Posterior vena cava (tissue), 2 donors: ENCODE measurements at regions not wholly inside any gene's neighbourhood (a gene's known extent, or its start where the extent isn't known, plus 50 kb on each side); places are given as distances from the start of the nearest gene placed in this dataset.
"Not testable (repeated sequence)": the region's sequence is repeated elsewhere in the genome, so short reads cannot be mapped to it uniquely, and the experiment has no call there.

Source experiments
- DNase-seq: peaks from one replicate; pipeline ENCODE4 v3.0.0-alpha.2; 2020; ENCODE audit warnings: low spot score
- intact Hi-C, 2 donors: fragments of 100-400 bp; cut with DNase I; formaldehyde crosslinking; loops; one replicate each; pipeline versions ENCODE4 v1.14.1 to v1.14.2; 2022 to 2023
- donor health status: DM: yes; HTN: yes; CAD: no.
- donor health status: DM: yes; HTN: yes; CAD: no.

- no peak for DNase-seq
- intact Hi-C loops, result no loop called here
These were observed 733.9 kb downstream of the PRELID2 start for GRCh38 chr5:145101246-145101645.

DNA sequence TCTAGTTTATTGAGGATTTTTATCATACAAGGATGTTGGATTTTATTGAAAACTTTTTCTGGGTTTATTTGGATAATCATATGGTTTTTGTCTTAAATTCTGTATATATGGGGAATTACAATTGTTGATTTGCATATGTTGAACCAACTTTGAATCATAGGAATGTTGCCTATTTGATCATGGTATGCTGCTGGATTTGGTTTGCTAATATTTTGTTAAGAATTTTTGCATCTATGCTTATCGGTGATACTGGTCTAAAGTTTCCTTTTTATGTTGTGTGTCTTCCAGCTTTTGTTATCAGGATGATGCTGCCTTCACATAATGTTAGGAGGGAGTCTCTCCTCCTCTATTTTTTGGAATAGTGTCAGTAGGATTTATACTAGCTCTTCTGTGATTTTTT, 745.0 kb downstream of the PRELID2 start:
- no peak for DNase-seq
- intact Hi-C loops, result no loop called here

GRCh38 chr5:145084834-145085233, 750.3 kb downstream of the PRELID2 start:
- no peak for DNase-seq
- intact Hi-C loops, result no loop called here

GRCh38 chr5:145077028-145077427, 758.1 kb downstream of the PRELID2 start:
- DNase-seq, result no peak
- intact Hi-C loops, result no loop called here

GRCh38 chr5:145076040-145076439, 759.1 kb downstream of the PRELID2 start:
- intact Hi-C loops, result no loop called here
- no peak for DNase-seq

DNA sequence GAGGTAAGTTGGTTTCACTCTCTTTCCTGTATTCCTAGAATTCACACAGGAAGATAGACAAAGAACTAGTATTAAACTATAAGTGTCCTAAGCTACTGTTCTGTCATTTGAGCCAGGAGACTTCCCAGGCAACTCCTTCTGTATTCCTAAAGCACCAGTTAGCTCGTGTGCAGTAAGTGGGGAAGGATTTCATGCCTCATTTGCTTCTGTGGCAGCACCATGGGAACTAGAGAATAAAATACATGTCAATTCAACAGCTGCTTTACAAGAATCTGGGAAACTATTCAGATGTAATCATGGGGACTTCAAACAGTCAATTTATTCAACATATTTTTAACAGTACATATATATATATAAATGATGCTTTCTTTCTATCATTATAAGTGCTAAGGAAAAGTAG, 762.3 kb downstream of the PRELID2 start:
- no peak for DNase-seq
- intact Hi-C loops, result no loop called here

DNA sequence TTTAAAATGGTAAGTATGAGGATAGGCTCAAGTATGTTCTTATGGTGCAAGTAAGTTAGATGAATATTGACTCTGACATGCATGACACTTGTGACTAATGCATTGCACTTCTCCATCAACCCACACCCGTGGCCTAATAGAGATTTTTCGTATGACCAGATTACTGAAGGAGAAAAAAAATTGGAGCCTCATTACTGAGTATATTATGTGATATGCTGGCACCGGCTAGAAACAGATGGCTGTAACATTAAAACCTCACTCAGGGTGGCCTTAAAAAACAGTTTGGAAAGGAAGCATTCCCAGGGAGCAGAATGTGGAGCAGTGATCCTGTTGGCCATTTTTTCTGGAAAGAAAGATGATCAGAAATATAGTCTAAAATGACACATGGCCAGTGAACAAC, 766.4 kb downstream of the PRELID2 start:
- intact Hi-C loops, result no loop called here
- DNase-seq, result no peak

DNA sequence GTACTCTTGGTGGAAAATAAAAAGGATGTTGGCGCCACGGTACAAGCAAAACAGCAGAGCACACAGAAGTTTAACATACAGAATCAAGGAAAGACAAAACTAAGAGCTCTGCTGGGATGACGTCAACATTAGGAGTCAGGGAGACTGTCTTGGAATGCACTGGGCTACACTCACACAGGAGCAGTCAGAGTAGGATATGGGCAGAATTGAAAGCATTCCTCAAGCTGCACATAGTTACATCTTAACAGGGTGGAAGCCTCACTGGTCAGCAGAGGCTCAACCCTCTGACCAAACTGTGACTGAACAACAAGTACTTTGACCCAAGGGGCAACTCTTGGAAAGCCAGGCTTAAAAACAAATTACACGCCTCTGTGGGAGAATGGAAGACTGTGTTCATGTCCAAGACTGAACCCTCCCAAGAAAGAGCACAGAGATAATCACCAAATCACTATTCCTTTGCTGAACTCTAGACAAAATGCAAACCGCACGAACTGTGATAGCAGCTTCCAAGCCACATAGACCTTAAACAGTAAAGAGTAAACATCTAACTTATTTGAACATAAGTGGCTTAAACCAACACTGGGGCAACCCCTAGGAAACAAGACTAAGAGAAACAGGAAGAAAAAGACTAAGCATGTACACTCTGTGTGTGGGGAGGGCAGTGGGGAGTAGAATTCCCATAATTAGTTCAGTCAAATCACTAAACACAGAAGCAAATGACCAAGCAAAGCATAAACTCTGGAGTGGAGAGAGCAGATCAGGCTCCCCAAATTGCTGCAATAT, 772.7 kb downstream of the PRELID2 start:
- intact Hi-C loops, result no loop called here
- DNase-seq, result no peak

DNA sequence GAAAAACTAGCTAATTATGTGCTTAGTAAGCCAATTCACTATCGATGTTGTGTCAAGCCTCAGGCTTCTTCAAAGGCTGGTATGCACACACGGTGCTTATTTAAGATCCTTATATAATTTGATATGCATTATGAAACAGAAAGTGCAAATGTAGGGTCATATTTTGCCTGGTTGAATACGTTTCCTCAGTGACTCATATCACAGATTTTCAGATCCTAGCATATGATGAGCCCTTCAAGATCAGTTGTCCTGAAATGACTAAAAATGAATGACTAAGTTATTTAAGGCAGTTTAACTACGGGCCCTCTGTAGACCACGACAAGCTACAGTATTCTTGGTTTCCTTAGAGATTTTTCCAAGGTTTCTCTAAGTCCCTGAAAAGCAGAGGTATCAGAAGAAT, 778.3 kb downstream of the PRELID2 start:
- intact Hi-C loops, result loop anchor here in 1 of 2 donors (2.0 kb wide), 1 partner anchor 46 kb away; no protein-coding TSS in a partner anchor
- no peak for DNase-seq

- DNase-seq, result no peak
- intact Hi-C loops, result no loop called here
These were observed 785.0 kb downstream of the PRELID2 start for GRCh38 chr5:145050181-145050580.

DNA sequence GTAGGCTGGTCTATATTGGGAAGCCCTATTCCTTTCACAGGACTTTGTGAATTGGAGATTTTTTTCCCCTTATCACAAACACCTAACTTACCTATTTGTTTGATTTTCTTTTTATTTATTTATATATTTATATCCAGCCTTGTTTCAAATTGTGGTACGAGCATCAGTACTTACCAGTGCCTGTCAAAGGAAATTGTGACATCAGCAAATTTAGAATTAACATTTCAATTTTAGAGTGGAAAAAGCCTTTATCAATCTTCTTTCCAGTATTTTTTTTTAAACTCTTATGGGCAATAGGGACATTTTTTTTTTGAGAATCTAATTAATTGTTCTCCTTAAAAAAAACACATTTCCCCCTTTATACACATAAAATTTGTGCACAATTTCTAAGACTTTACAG, 790.2 kb downstream of the PRELID2 start:
- DNase-seq, result no peak
- intact Hi-C loops, result no loop called here

GRCh38 chr5:145028626-145029025, 806.5 kb downstream of the PRELID2 start:
- intact Hi-C loops, result no loop called here
- no peak for DNase-seq

- intact Hi-C loops, result no loop called here
- DNase-seq, result no peak
These were observed 807.9 kb downstream of the PRELID2 start for GRCh38 chr5:145027286-145027685.

DNA sequence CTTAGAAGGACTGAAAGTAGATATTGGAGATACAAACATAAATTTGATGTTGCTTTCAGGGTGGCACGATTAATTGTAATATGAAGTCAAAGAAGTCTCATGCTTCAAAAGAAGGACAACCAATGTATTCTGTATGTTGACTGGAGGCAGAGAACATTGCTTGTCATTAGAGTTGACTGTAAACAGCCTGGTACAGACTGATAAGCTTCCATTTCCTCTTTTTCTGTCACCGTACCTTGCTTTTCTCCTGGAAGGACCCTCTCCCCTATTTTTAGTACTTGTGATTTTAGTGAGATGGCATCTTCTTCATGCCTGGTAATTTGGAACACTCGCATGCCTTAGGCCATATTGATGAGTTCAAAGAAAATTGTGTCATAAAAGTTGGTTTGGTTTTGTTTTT, 809.4 kb downstream of the PRELID2 start:
- intact Hi-C loops, result no loop called here
- no peak for DNase-seq

DNA sequence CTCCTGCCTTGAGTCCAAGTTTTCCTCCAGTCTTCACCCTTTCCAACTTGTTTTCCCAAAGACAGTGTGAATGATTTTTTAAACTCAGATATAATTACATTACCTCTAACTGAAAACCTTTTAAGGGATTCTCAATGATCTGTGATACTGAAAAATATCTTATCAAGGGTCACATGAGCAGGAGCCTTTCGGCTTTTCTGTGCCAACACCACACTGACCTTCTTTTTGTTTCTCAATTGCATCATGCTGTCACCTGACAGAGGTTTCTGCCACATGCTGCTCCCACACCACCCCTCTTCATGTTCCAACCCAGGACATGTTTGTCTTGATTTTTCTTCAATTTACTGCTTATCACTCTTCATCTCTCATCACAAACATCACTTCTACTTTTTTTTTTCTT, 820.0 kb downstream of the PRELID2 start:
- DNase-seq, result no peak
- intact Hi-C loops, result no loop called here

DNA sequence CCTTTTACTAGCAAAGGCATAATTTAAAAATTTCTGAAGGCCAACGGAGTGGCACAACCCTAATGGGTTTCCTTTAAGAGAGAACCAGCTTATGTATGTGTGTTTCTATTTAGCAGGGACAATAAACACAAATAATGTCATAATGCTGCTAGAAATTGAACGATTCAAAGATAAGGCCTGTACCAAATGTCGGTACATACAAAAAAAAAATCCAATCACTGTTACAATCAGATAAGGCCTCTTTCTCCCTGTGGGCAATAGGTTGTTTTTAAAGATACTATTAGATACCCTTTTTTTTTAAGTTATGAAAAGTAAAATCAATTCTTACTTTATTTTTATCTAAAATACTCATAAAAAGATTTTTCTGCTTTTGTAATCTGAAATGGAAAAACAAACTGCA, 821.0 kb downstream of the PRELID2 start:
- intact Hi-C loops, result no loop called here
- DNase-seq, result no peak

DNA sequence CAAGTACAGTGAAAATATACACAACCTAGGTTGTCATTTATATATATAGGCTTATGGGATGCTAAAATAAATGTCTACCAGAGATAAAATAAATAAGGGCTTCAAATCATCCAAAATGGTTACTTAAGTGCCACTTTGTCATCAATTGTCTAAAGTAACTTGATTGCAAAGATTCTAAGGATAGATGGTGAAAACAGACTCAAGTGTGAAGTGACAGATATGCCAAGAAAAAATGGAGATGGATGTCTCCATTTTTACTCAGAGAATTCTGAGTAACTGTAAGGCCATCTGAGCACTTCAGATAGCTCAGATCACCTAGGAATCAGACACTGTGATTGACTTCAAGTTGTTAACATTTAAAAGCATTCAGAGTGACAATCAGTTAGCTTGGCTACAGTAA, 824.3 kb downstream of the PRELID2 start:
- intact Hi-C loops, result loop anchor here in 1 of 2 donors (2.0 kb wide), 1 partner anchor 46 kb away; no protein-coding TSS in a partner anchor
- no peak for DNase-seq

GRCh38 chr5:145008876-145009530, 826.1 kb downstream of the PRELID2 start:
- intact Hi-C loops, result no loop called here
- DNase-seq, result no peak

- not testable (repeated sequence) for DNase-seq
These were observed 823.7 kb downstream of the KCTD16 start for GRCh38 chr5:144994356-144994755.

DNA sequence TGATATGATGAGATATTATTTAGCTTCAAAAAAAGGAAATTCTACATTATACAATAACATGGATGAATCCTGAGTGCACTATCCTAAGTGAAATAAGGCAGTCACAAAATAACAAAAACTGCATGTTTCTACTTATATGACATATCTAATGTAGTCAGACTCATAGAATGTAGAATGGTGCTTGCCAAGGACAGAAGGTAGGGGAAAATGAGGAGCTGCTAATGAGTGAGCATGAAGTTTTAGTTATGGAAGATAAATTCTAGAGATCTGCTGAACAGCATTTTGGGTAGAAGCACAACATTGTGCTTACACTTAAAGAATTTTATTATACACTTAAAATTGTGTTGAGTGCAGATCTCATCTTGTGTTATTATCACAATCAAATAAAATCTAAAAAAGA, 812.4 kb downstream of the KCTD16 start:
- no peak for DNase-seq
- intact Hi-C loops, result no loop called here

More at GRCh38 chr5:144994356-144994755, 823.7 kb downstream of the KCTD16 start:
- intact Hi-C loops, result not testable (repeated sequence)
